Testis (tissue), 2 donors: ENCODE measurements at regions not wholly inside any gene's neighbourhood (a gene's known extent, or its start where the extent isn't known, plus 50 kb on each side); places are given as distances from the start of the nearest gene placed in this dataset.
"Not testable (repeated sequence)": the region's sequence is repeated elsewhere in the genome, so short reads cannot be mapped to it uniquely, and the experiment has no call there.

ENCODE experiments used
- DNase-seq: peaks from one replicate; pipeline ENCODE4 v3.0.0-alpha.2; 2019
- H3K27ac ChIP-seq, 2 donors: fragments of 200-600 bp; sonication (generic); one replicate each; pipeline ENCODE4 v1.5.1; 2019
- H3K27me3 ChIP-seq: fragments of 200-600 bp; sonication (generic); one replicate; pipeline ENCODE4 v1.5.1; 2019
- H3K36me3 ChIP-seq: fragments of 200-600 bp; sonication (generic); one replicate; pipeline ENCODE4 v1.5.1; 2017; ENCODE audit warnings: low read depth; ENCODE audit errors: missing control alignments
- H3K4me1 ChIP-seq: fragments of 200-600 bp; sonication (generic); one replicate; pipeline ENCODE4 v1.5.1; 2019
- H3K4me3 ChIP-seq, 2 donors: fragments of 200-600 bp; sonication (generic); one replicate each; pipeline ENCODE4 v1.5.1; 2017 to 2019
- H3K9me3 ChIP-seq: fragments of 200-600 bp; sonication (generic); one replicate; pipeline ENCODE4 v1.5.1; 2017
- POLR2A ChIP-seq: fragments of 450-650 bp; IDR thresholded peaks from one replicate; pipeline ENCODE4 v1.6.1; 2017; ENCODE audit warnings: antibody characterized with exemption, mild to moderate bottlenecking, moderate library complexity
- WGBS, 2 donors: methylation state at CpG; one replicate each; pipeline ENCODE4 v1.1.5; 2018; 5-methylcytosine and 5-hydroxymethylcytosine counted together
- intact Hi-C: fragments of 100-400 bp; cut with DNase I; formaldehyde crosslinking; loops from one replicate; pipeline ENCODE4 v1.15.1; 2023; ENCODE audit warnings: low total_unique reads
- TF ChIP-seq, protein P1 (sequence below), 3 experiments: fragments of 450-650 bp in 2 of 3; fragments of 200-600 bp in 1 of 3; sonication (generic) in 1 of 3; IDR thresholded peaks; one replicate each; pipeline ENCODE4 v1.5.1; 2016 to 2019; ENCODE audit warnings: antibody characterized with exemption in 3 of 3, mild to moderate bottlenecking in 2 of 3, moderate library complexity in 1 of 3

- intact Hi-C loops = no loop called here
- Histone ChIP-seq H3K4me1 (no peaks in the 10 kb centered on the region), H3K4me3 (no peak overlapping the region), H3K36me3 (no peaks in the 10 kb centered on the region), H3K27me3 (no peaks in the 10 kb centered on the region), H3K9me3 (no peaks in the 10 kb centered on the region), H3K27ac (no peak overlapping the region)
- no peak for DNase-seq
- 83 to 88% methylated on average over 5 of the region's 5 CpGs for WGBS, 2 donors
- no peak for TF ChIP-seq POLR2A
- TF ChIP-seq, protein P1, sequence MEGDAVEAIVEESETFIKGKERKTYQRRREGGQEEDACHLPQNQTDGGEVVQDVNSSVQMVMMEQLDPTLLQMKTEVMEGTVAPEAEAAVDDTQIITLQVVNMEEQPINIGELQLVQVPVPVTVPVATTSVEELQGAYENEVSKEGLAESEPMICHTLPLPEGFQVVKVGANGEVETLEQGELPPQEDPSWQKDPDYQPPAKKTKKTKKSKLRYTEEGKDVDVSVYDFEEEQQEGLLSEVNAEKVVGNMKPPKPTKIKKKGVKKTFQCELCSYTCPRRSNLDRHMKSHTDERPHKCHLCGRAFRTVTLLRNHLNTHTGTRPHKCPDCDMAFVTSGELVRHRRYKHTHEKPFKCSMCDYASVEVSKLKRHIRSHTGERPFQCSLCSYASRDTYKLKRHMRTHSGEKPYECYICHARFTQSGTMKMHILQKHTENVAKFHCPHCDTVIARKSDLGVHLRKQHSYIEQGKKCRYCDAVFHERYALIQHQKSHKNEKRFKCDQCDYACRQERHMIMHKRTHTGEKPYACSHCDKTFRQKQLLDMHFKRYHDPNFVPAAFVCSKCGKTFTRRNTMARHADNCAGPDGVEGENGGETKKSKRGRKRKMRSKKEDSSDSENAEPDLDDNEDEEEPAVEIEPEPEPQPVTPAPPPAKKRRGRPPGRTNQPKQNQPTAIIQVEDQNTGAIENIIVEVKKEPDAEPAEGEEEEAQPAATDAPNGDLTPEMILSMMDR (IDR thresholded peaks at IDR 0.05) = no peak
These were observed 311.3 kb downstream of the C12orf75 start for GRCh38 chr12:105641749-105642148.

GRCh38 chr12:105644770-105645169 is 314.3 kb downstream of the C12orf75 start:
- Histone ChIP-seq H3K36me3 (no peaks in the 10 kb centered on the region), H3K4me1 (no peaks in the 10 kb centered on the region), H3K27ac (no peak overlapping the region), H3K9me3 (no peaks in the 10 kb centered on the region), H3K4me3 (no peak overlapping the region), H3K27me3 (no peaks in the 10 kb centered on the region)
- no peak for DNase-seq
- intact Hi-C loops = no loop called here
- TF ChIP-seq POLR2A = no peak
- TF ChIP-seq, protein P1 (IDR thresholded peaks at IDR 0.05) = no peak
- WGBS, 2 donors = 64 to 72% methylated on average over 5 of the region's 5 CpGs

DNA sequence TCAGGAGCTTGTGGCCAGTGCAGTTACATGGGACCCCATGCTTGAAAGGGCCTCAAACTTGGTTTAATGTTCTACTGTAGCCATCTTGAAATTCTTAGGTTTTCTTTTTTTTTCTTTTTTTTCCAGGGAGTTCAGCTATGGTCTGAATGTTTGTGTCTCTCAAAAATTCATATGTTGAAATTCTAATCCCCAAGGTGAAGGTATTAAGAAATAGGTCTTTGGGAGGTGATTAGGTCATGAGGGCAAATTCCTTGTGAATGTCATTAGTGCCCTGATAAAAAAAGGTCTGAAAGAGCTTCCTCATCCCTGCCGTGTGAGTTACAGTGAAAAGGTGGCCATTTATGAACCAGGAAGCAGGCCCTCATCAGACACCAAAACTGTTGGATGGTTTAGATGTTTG is 324.1 kb downstream of the C12orf75 start:
- intact Hi-C loops = no loop called here
- TF ChIP-seq, protein P1 (IDR thresholded peaks at IDR 0.05) = no peak
- no peak for TF ChIP-seq POLR2A
- no peak overlapping the region for H3K4me3 ChIP-seq
- no peaks in the 10 kb centered on the region for H3K9me3 ChIP-seq
- no peaks in the 10 kb centered on the region for H3K36me3 ChIP-seq
- 79 to 96% methylated on average over 1 of the region's 1 CpG for WGBS, 2 donors
- H3K27me3 ChIP-seq = no peaks in the 10 kb centered on the region
- no peak overlapping the region for H3K27ac ChIP-seq
- H3K4me1 ChIP-seq = peaks cover 11% of the 10 kb centered on the region
- DNase-seq = no peak

GRCh38 chr12:105658389-105658788 is 327.9 kb downstream of the C12orf75 start:
- no peaks in the 10 kb centered on the region for H3K9me3 ChIP-seq
- DNase-seq = no peak
- no peak for TF ChIP-seq POLR2A
- TF ChIP-seq, protein P1 (IDR thresholded peaks at IDR 0.05) = no peak
- 45 to 49% methylated on average over 2 of the region's 2 CpGs for WGBS, 2 donors
- H3K27me3 ChIP-seq = no peaks in the 10 kb centered on the region
- no peaks in the 10 kb centered on the region for H3K36me3 ChIP-seq
- peaks cover 11% of the 10 kb centered on the region for H3K4me1 ChIP-seq
- peak overlapping the region in 1 of 2 donors; percentile 50 for H3K27ac ChIP-seq
- H3K4me3 ChIP-seq = no peak overlapping the region
- intact Hi-C loops = no loop called here

GRCh38 chr12:105659355-105660075 is 329.0 kb downstream of the C12orf75 start:
- peak overlapping the region; percentile 11 to 50 for H3K27ac ChIP-seq

DNA sequence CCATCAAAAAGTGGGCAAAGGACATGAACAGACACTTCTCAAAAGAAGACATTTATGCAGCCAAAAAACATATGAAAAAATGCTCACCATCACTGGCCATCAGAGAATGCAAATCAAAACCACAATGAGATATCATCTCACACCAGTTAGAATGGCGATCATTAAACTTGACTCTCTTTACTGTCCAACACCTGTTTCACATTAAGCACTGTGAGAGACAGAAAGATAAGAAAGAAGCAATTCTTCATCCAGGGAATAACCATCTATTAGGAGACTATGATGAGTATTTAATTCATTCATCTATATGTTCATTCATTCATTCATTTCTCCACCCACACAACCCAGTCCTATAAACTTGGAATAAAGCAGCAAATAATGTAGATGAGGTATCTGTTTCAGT is 334.3 kb downstream of the C12orf75 start:
- H3K4me1 ChIP-seq, H3K36me3 ChIP-seq, H3K27me3 ChIP-seq, H3K4me3 ChIP-seq, H3K27ac ChIP-seq, intact Hi-C loops, DNase-seq, H3K9me3 ChIP-seq: not testable (repeated sequence)
- 90 to 100% methylated on average over 1 of the region's 1 CpG for whole genome bisulfite sequencing, 2 donors

More at GRCh38 chr12:105659355-105660075, 329.0 kb downstream of the C12orf75 start:
- TF ChIP-seq POLR2A = no peak
- TF ChIP-seq, protein P1 (IDR thresholded peaks at IDR 0.05) = no peak
- H3K36me3 ChIP-seq = no peaks in the 10 kb centered on the region
- no peaks in the 10 kb centered on the region for H3K27me3 ChIP-seq
- no peaks in the 10 kb centered on the region for H3K9me3 ChIP-seq
- no peak overlapping the region for H3K4me3 ChIP-seq
- peak; percentile 72 for DNase-seq
- 36 to 56% methylated on average over 2 of the region's 2 CpGs for WGBS, 2 donors
- peaks cover 11% of the 10 kb centered on the region for H3K4me1 ChIP-seq
- intact Hi-C loops = no loop called here
